ENCODE measurements at regions not wholly inside any gene's neighbourhood (a gene's known extent, or its start where the extent isn't known, plus 50 kb on each side); places are given as distances from the start of the nearest gene placed in this dataset.

GRCh38 chr2:30372826-30373225, 74.2 kb upstream of the LCLAT1 start:
- DNase-seq (ENCODE audit: low read depth, low spot score), result no peak
- H3K4me3 ChIP-seq (ENCODE audit: low read depth, low read length), result no peak overlapping the region
- in situ Hi-C loops (cut with HindIII; ENCODE audit: low sequenced_read_pairs), result no loop called here
- no peak for TF ChIP-seq CTCF (IDR thresholded peaks at IDR 0.05; ENCODE audit: low read depth, low read length)

- no peak for TF ChIP-seq CTCF (IDR thresholded peaks at IDR 0.05; ENCODE audit: low read depth, low read length)
- DNase-seq (ENCODE audit: low read depth, low spot score), result peak; percentile 66
- in situ Hi-C loops (cut with HindIII; ENCODE audit: low sequenced_read_pairs), result no loop called here
- H3K4me3 ChIP-seq (ENCODE audit: low read depth, low read length), result no peak overlapping the region
Measured at GRCh38 chr2:30373881-30374302, 73.2 kb upstream of the LCLAT1 start.

GRCh38 chr2:30374380-30374779, 72.7 kb upstream of the LCLAT1 start:
- no peak overlapping the region for H3K4me3 ChIP-seq (ENCODE audit: low read depth, low read length)
- in situ Hi-C loops (cut with HindIII; ENCODE audit: low sequenced_read_pairs), result no loop called here
- no peak for TF ChIP-seq CTCF (IDR thresholded peaks at IDR 0.05; ENCODE audit: low read depth, low read length)
- no peak for DNase-seq (ENCODE audit: low read depth, low spot score)

- no peak overlapping the region for H3K4me3 ChIP-seq (ENCODE audit: low read depth, low read length)
- in situ Hi-C loops (cut with HindIII; ENCODE audit: low sequenced_read_pairs), result no loop called here
- no peak for DNase-seq (ENCODE audit: low read depth, low spot score)
- TF ChIP-seq CTCF (IDR thresholded peaks at IDR 0.05; ENCODE audit: low read depth, low read length), result no peak
Measured at GRCh38 chr2:30375915-30376314, 71.1 kb upstream of the LCLAT1 start.

DNA sequence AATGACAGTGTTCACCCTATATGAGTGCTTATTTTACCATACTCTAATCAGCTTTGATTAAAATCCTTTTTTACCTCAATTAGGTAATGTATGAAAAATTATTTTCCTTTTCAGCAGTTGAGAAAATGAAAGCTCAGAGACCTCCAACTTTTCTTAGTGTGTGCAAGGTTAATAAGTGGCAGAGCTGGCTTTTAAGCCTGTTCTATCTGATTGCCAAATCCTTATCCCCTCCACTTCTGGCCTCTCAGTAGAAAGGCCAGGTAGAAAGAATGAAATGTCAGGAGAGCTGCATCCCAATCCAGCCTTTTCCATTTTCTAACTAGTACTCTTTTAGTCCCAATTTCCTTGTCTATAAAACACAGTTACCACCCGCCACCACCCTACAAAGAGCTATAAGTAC, 67.6 kb upstream of the LCLAT1 start:
- no peak overlapping the region for H3K4me3 ChIP-seq (ENCODE audit: low read depth, low read length)
- DNase-seq (ENCODE audit: low read depth, low spot score), result no peak
- in situ Hi-C loops (cut with HindIII; ENCODE audit: low sequenced_read_pairs), result no loop called here
- no peak for TF ChIP-seq CTCF (IDR thresholded peaks at IDR 0.05; ENCODE audit: low read depth, low read length)

DNA sequence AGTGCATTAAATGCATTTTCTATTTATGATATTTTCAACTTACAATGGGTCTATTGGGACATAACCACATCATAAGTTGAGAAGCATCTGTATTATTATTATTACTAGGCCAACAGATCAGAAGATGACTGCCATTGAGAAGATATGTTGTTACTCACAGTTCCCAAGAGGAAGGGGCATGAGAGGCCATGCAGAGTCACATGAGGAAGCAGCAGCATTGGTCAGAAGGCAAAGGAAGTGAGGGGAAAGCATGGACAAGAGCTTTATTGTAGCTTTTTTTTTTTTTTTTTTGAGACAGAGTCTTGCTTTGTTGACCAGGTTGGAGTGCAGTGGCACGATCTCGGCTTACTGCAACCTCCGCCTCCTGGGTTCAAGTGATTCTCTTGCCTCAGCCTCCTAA, 66.2 kb upstream of the LCLAT1 start:
- DNase-seq (ENCODE audit: low read depth, low spot score), result no peak
- H3K4me3 ChIP-seq (ENCODE audit: low read depth, low read length), result no peak overlapping the region
- in situ Hi-C loops (cut with HindIII; ENCODE audit: low sequenced_read_pairs), result no loop called here
- no peak for TF ChIP-seq CTCF (IDR thresholded peaks at IDR 0.05; ENCODE audit: low read depth, low read length)

Data from astrocyte of the spinal cord (primary cell).